ENCODE measurements at regions not wholly inside any gene's neighbourhood (a gene's known extent, or its start where the extent isn't known, plus 50 kb on each side); places are given as distances from the start of the nearest gene placed in this dataset.
A peak's percentile ranks its signal among the peaks of the same experiment; 100 is the strongest.

DNA sequence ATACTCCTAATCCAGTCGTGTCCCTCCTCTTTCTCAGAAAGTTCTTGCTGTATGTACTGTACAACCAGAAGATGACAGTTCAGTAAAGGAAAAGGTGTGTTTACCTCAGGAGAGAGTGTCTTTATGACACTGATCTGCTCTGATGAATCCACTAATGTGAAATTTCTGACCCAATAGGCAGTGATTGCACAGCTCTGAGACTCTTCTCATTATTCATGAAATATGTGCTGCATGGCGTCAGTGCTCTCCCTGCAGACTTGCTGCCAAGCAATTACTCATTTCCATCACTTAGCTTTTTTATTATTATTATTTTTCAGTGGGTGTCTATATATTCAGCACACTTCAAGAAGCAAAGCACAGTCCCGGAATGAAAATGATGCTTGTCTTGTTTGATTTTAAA, 389.0 kb downstream of the RASEF start:
- no peak for DNase-seq

DNA sequence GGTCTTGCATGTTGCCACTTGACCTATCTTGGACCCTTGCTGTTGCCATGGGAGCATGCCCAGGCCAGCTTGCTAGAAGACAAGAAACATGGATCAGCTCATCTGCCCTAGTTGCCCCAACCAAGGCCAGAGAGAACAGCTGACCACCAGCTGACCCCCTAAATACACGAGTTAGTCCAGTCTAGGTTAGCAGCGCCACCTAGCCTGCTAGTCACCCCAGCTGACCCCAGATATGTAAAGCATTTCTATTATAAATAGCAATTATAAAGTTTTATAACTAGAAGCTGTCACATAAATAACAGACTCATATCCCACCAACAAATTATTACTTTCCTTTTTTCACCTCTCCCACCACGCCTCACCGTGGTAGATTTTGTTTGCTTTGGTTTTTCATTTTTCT, 387.8 kb downstream of the RASEF start:
- DNase-seq: no peak

- no peak for DNase-seq
Observed at GRCh38 chr9:82675605-82676004, 387.3 kb downstream of the RASEF start.

DNA sequence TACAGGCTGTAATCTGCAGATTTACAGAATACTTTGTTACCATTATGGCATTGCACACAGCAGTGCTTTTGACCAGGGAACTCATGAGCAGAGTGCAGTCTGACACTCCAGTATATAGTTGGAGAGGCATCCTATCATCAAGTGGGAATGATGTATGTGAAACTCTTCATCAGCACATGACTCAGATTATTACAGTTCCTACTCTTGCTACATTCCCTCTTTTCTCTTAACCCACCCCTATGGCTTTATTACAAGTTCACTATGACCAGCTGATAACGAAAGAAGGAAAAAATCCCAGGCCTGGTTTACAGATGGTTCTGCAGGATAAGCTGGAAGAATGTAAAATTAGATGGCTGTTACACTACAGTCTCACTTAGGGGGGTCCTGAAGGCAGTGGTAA, 385.9 kb downstream of the RASEF start:
- DNase-seq: no peak

GRCh38 chr9:82679472-82679871, 383.5 kb downstream of the RASEF start:
- DNase-seq: no peak

- peak; percentile 30 for DNase-seq
Observed at GRCh38 chr9:82680179-82680935, 382.6 kb downstream of the RASEF start.

GRCh38 chr9:82681809-82682208, 381.1 kb downstream of the RASEF start:
- DNase-seq: no peak

DNA sequence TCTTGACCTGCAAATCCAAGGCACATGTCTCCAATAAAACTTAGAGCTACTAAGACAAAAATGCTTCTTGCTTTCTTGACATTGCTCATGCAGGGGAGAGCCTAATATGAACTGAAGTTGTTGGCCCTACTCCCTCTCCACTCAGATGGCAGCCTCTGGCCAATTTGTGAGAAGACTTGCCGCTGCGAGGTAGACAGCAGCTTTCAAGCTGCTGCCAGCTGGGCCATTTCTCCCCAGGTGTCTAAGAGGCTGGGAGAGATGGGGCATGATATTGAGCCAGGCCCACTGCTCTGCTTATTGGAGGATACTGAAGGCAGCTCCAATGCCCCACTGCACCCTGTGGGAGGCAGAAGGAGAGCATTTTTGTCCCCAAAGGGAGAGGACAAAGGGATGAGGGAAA, 380.5 kb downstream of the RASEF start:
- DNase-seq: peak; percentile 5

DNA sequence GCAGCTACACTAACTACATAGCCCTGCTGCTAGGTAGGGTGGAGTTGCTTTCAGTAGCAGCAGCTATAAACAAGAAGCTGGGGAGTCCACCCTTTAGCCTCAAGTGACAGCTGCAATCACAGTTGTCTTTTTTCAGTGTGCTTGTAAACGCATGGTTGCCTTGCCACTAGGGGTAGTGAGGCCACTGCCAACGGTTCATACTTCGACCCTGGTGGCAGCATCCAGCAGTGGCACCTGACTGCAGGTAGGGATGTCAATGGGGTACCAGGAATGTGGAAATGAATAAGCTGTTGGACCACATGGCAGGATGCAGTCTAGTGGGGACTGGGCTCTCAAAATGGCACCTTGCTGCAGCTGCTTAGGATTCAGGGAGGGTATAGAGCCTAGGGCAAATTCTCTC, 367.2 kb downstream of the RASEF start:
- DNase-seq: no peak

DNA sequence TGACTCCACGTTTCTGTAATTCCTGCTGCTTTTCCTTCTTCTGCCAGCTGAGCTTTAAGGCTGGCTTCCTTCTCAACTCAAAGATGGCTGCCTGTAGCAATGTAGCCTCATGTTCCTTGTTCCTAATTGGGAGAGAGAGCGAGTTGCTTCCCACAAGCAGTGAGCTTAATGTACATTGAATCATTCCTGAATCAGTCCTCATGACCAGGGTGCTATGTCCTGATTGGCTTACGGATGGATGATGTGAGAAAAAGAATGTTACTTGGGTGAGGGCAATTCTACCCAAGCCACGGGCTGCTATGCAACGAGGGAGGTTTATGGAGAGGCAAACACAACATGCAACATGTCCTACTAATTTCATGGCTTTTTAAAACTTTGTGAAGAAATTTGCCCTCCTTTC, 356.2 kb downstream of the RASEF start:
- DNase-seq: no peak

- no peak for DNase-seq
Observed at GRCh38 chr9:82716821-82717220, 346.1 kb downstream of the RASEF start.

- no peak for DNase-seq
Observed at GRCh38 chr9:82720515-82720914, 342.4 kb downstream of the RASEF start.

DNA sequence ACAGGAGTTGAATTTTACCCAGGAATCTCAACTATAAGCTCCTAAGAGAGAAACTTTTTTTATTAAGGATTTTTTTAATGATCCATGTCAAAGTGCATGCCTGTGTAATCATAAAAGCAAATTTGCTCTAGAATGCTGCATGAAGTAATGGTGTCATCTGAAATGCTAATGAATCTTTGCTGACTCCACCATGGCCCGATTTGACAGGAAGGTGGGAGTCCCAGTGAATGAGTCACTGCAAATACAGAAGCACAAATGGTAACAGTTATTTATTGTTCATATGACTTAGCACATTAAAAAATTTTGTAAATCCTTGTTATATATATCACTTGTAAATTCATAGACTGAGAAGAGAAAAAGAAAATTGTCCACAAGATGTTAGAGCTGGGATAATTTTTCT, 341.3 kb downstream of the RASEF start:
- DNase-seq: no peak

DNA sequence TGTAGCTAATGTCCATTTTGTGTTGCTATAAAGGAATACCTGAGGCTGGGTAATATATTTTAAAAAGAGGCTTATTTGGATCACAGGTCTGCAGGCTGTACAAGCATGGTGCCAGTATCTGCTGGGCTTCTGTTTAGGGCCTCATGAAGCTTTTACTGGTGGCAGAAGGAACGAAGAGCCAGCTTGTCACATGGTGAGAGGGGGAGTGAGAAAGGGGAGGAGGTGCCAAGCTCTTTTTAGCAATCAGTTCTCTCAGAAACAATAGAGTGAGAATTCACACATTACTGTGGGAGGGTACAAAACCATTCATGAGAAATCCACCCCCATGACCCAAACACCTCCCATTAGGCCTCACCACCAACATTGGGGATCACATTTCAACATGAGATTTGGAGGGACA, 340.9 kb downstream of the RASEF start:
- DNase-seq: no peak

GRCh38 chr9:82722561-82722960, 340.4 kb downstream of the RASEF start:
- no peak for DNase-seq

DNA sequence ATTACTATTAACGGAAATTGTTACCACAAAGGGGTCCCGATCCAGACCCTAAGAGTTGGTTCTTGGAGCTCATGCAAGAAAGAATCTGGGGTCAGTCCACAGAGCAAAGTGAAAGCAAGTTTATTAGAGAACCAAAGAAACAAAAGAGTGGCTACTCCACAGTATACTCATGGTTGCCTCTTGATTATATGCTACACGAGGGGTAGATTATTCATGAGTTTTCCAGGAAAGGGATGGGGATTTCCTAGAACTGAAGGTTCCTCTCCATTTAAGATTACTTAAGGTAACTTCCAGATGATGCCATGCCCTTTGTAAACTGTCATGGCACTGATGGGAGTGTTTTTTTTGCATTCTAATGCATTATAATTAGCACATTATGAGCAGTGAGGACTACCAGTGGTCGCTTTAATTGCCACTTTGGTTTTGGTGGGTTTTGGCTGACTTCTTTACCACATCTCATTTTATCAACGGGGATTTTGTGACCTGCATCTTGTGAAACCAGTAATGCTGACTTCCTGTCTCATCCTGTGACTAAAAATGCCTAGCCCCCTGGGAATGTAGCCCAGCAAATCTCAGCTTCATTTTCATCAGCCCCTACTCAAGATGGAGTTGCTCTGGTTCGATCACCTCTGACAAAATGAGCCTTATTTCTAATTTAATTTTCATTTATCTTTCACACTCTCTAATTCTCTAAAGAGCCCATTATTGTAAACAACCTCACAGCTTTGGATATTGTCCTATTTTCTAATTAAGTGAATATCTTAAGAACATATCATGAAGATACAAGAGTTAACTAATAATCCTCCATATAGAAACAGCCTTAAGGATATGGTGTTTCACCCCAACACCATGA, 336.3 kb downstream of the RASEF start:
- no peak for DNase-seq

DNA sequence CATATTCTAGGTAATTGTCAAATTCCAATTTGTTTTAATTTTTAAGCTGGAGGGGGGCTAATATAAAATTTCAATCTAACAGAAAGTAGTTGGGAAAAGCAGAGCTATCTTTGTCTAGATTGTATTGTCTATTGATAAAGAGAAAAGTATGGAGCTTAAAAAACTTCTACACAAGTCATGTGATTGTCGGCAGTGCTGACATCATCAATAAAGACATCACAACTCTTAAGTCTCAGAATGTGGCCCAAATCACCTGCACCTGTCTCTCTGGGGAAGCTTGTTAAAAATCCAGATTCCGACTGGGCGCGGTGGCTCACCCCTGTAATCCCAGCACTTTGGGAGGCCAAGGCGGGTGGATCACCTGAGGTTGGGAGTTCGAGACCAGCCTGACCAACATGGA, 333.8 kb downstream of the RASEF start:
- no peak for DNase-seq

DNA sequence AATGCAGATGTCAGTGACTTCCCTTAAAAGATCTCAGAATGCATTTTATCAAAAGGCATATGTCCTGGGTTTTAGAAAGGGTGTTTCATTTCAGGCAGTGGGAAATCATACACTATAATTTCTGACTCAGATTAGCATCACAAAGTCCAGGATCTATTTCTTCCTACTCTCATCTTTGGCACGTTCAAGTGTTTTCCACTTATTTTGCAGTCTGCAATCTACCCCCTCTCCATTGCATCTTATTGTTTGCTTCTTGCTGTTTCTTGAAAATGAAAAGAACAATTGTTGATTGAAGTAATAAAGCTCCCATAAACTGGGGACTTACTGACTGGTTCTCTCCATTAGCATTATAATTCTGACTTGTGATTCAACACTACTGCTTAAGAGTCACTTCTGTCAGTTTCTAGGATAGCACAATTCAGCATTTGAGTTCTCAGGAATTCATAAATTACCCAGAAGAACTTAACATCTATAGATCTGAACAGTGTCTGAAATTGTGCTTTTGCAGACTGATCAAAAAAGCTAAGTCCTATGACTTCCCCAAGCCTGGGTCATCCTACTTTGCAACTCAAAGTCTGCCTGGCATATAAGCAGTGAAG, 332.9 kb downstream of the RASEF start:
- DNase-seq: no peak

DNA sequence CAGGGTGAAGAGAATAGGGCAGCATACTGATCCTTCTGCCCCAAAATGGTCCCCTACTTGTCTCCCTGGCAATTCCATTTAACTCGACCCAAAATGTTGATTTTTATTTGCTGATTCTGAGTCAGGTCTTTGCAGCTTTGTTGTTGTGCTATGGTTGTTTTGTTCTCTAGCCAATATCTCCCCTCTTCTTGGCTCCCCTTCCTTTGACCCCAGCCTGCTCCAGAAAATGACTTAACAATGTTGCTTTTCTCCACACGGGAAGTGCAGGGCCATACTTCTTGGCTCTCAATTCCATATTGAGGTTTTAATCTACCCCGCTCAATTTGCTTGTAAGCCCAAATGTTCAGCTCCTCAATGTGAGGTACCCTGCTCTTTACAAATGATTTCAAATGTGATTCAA, 330.0 kb downstream of the RASEF start:
- DNase-seq: no peak

DNA sequence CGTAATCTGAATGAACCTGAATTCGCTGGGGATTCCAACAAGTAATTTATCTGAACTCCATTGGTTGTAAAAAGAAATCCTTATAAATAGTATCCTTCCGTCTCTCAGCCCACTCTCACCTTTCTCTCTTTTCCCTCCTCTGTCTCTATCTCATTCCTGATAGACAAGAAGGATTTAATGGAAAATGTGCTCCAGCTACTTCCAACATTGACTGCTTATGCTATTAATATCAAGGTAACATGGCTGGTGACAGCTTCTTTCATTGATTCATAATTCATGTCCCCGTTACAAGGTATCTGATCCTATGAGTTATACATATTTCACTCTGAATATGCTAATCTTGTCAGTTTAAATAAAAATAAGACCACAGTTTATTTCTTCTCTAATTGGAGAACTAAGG, 326.8 kb downstream of the RASEF start:
- DNase-seq: no peak

DNA sequence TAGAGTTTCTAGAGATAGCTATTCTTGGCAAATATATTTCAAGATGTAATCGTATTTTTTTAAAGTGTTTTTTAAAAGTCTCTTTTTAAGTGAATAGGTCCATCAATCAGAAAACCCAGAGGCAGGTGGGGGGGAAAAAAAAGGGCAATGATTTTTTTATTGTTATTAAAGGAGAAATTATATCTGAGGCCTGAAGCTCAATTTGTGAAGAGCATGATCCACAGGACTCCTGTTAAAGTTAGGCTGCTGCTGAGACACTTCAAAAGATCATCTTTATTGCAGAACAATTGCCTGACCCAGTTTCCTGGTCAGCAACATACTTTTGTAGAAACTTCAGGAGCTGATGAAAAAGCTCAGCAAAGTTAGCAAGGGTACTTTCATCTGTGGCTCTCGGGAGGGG, 326.2 kb downstream of the RASEF start:
- DNase-seq: no peak

- no peak for DNase-seq
Observed at GRCh38 chr9:82745919-82746318, 317.0 kb downstream of the RASEF start.

DNA sequence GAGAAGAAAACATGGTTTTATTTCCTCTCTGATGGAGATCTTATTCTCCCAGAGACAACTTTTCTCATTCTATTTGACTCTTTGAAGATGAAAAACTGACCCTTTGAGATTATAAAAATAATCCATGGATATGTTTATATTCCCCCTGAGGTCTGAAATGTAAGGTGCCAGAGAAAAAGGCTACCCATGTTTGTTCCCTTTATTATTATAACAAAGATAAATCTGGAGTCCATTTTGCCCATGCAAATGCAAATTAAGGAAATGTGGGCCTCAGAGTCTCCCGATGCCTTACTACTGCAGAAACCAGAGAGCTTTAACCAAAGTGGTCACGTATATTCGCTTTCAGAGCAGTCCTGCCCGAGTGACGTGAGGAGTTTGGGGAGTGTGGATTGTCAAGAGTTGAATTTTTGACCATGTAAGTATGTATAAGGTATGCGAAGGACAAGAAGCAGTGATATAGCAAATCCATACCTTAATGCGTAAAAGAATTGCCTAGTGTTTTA, 312.5 kb downstream of the RASEF start:
- no peak for DNase-seq

DNA sequence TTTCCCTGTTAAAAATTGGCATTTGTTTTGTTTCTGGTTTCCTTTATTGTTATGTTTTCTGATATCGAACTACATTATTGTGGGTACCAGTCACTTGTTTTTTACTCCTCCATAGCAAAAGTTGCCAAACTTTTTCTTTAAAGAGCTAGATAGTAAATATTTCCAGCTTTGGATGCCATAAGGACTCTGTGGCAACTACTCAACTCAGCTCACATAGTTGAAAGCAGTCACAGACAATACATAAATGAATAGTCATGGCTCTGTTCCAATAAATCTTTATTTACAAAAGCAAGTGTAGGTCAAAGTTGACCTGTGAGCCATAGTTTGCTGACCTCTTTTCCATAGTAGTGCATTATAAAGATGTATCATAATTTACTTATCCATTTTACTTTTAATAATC, 305.0 kb downstream of the RASEF start:
- no peak for DNase-seq

Data from NCI-H345 (cell line).